ENCODE measurements at regions not wholly inside any gene's neighbourhood (a gene's known extent, or its start where the extent isn't known, plus 50 kb on each side); places are given as distances from the start of the nearest gene placed in this dataset.

DNA sequence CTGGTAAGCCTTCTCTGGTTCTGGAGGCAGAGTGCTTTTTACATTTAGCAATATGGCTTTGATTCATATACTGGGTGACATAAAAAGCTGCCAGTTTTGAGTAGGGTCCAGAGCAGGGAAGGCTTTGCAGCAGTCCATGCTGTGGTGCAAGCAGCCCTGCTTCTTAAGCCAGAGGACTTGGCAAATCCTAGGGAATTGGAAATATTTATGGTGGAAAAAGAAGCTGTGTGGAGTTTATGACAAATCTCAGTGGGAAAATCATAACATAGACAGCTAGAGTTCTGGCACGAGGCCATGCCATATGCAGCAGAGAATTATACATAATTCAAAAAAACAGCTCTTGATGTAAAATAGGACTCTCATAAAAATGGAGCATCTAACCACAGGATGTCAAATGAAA lies 536.4 kb downstream of the RASEF start:
- H3K4me3 ChIP-seq, result no peak overlapping the region
- no peak overlapping the region for H3K27ac ChIP-seq
- no peaks in the 10 kb centered on the region for H3K27me3 ChIP-seq
- no peaks in the 10 kb centered on the region for H3K36me3 ChIP-seq
- peaks cover 8% of the 10 kb centered on the region for H3K9me3 ChIP-seq
- 35% methylated on average over 1 of the region's 1 CpG for WGBS
- DNase-seq (ENCODE audit: low spot score in 2 of 2), result no peak
- no peaks in the 10 kb centered on the region for H3K4me1 ChIP-seq
- TF ChIP-seq POLR2AphosphoS5 (IDR thresholded peaks at IDR 0.05) (no peak), POLR2A (IDR thresholded peaks at IDR 0.05) (no peak), EP300 (IDR thresholded peaks at IDR 0.05) (no peak)
- TF ChIP-seq, protein P1, sequence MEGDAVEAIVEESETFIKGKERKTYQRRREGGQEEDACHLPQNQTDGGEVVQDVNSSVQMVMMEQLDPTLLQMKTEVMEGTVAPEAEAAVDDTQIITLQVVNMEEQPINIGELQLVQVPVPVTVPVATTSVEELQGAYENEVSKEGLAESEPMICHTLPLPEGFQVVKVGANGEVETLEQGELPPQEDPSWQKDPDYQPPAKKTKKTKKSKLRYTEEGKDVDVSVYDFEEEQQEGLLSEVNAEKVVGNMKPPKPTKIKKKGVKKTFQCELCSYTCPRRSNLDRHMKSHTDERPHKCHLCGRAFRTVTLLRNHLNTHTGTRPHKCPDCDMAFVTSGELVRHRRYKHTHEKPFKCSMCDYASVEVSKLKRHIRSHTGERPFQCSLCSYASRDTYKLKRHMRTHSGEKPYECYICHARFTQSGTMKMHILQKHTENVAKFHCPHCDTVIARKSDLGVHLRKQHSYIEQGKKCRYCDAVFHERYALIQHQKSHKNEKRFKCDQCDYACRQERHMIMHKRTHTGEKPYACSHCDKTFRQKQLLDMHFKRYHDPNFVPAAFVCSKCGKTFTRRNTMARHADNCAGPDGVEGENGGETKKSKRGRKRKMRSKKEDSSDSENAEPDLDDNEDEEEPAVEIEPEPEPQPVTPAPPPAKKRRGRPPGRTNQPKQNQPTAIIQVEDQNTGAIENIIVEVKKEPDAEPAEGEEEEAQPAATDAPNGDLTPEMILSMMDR (IDR thresholded peaks at IDR 0.05), result no peak

DNA sequence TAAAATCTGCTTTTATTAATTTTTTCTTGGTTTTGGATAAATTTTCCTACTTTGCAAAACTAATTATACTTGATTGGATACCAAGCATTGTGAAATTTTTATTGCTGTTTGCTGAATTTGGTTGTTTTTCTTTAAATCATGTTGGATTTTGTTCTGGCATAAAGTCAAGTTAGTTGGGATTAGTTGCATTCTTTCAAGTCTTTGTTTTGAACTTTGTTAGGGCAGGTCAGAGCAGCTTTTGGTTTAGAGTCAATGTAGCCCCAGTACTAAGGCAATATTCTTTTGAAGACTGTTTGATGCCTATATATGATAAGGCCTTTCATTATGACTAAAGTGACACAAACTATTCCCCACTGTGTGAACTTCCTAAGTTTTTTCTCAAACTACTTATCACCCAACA lies 531.1 kb downstream of the RASEF start:
- H3K27me3 ChIP-seq, result no peaks in the 10 kb centered on the region
- H3K27ac ChIP-seq, result no peak overlapping the region
- no peak overlapping the region for H3K4me3 ChIP-seq
- no peak for DNase-seq (ENCODE audit: low spot score in 2 of 2)
- no peak for TF ChIP-seq POLR2AphosphoS5 (IDR thresholded peaks at IDR 0.05)
- no peak for TF ChIP-seq POLR2A (IDR thresholded peaks at IDR 0.05)
- TF ChIP-seq, protein P1 (IDR thresholded peaks at IDR 0.05), result no peak
- no peak for TF ChIP-seq EP300 (IDR thresholded peaks at IDR 0.05)
- H3K4me1 ChIP-seq, result no peaks in the 10 kb centered on the region
- H3K36me3 ChIP-seq, result no peaks in the 10 kb centered on the region
- peaks cover 8% of the 10 kb centered on the region for H3K9me3 ChIP-seq

DNA sequence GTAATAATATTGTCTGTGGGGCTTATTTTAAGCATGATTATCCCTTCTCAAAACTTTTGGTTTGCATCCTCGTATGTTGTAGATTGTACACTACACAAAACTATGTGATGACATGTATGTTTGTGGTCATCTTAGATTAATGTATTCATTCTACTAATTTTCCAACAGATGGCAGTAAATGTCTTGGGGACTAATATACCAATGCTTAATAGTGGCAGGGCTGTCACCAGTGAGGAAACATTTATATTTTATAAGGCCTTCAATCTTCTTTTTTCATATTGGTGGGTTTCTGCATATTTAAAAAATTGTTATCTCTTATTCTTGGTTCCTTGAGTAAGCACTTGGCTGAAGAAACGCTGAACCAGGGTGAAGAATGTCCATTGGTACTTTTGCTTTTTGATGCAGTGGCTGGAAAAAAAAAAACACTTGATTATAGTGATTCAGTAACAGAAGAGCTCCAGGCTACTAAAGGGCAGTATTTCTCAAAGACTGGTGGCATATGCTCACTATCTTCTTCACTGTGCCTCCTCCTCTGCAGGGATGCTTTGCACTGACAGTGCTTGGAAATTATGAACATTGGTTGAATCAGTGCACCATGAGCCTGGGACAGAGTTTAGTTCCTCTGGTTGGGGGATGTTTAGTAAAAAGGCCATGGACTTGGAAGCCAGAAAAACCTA lies 530.3 kb downstream of the RASEF start:
- Histone ChIP-seq H3K27ac (no peak overlapping the region), H3K4me3 (no peak overlapping the region), H3K4me1 (no peaks in the 10 kb centered on the region), H3K36me3 (no peaks in the 10 kb centered on the region), H3K9me3 (peaks cover 8% of the 10 kb centered on the region), H3K27me3 (no peaks in the 10 kb centered on the region)
- DNase-seq (ENCODE audit: low spot score in 2 of 2), result no peak
- WGBS, result 53% methylated on average over 2 of the region's 2 CpGs
- no peak for TF ChIP-seq EP300 (IDR thresholded peaks at IDR 0.05)
- TF ChIP-seq, protein P1 (IDR thresholded peaks at IDR 0.05), result no peak
- no peak for TF ChIP-seq POLR2A (IDR thresholded peaks at IDR 0.05)
- no peak for TF ChIP-seq POLR2AphosphoS5 (IDR thresholded peaks at IDR 0.05)

DNA sequence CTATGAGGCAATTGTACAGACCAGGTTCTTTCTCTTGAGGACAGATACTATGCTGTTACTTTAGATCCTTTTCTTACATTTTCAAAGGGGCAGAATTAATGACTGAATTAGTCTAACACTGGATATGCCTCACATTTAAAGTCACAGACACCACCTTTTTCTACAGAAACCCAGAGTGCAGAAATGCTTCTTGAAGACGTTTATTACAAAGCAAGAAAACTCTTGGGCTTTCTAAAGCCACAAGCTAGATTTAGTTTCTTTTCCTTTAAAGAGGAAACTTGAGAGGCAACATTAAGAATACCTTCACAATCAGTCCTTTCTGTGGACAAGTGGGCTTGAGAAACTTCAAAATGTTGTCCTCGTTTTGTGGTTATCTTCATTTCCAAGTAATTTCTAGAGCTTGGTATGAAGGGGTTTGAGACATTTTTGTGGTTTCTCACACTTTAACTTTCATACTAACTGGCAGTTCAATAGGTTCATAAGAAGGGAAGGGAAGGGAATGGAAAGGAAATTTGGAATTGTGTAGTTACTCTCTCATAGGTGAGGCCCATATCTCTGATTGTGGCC lies 527.4 kb downstream of the RASEF start:
- no peak for DNase-seq (ENCODE audit: low spot score in 2 of 2)
- peaks cover 3% of the 10 kb centered on the region for H3K4me1 ChIP-seq
- no peaks in the 10 kb centered on the region for H3K36me3 ChIP-seq
- WGBS, result 54% methylated on average over 2 of the region's 2 CpGs
- TF ChIP-seq, protein P1 (IDR thresholded peaks at IDR 0.05), result no peak
- no peak for TF ChIP-seq EP300 (IDR thresholded peaks at IDR 0.05)
- TF ChIP-seq POLR2A (IDR thresholded peaks at IDR 0.05), result no peak
- TF ChIP-seq POLR2AphosphoS5 (IDR thresholded peaks at IDR 0.05), result no peak
- H3K4me3 ChIP-seq, result no peak overlapping the region
- H3K27me3 ChIP-seq, result no peaks in the 10 kb centered on the region
- no peaks in the 10 kb centered on the region for H3K9me3 ChIP-seq
- no peak overlapping the region for H3K27ac ChIP-seq

DNA sequence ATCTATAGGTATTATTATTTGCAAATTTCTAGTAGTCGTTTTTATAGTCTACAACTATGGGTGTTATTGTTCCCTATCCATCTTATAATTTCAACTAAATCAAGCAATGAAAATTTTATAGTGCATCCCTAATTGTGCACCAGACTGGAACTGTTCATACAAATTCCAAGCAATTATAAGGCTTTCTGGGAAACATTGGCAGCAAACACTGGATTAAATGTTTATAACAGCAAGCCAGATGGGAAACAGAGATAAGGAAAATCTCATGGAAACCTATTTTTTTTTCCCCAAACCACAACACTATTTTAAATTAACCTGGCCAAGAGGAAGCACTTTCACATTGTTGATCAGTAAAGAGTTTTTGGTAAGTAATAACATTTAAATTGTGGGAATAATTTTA lies 524.3 kb downstream of the RASEF start:
- no peak for DNase-seq (ENCODE audit: low spot score in 2 of 2)
- H3K9me3 ChIP-seq, result no peaks in the 10 kb centered on the region
- TF ChIP-seq POLR2AphosphoS5 (IDR thresholded peaks at IDR 0.05) (no peak), POLR2A (IDR thresholded peaks at IDR 0.05) (no peak), EP300 (IDR thresholded peaks at IDR 0.05) (no peak)
- TF ChIP-seq, protein P1 (IDR thresholded peaks at IDR 0.05), result no peak
- no peak overlapping the region for H3K4me3 ChIP-seq
- 24% methylated on average over 1 of the region's 1 CpG for WGBS
- no peaks in the 10 kb centered on the region for H3K36me3 ChIP-seq
- H3K4me1 ChIP-seq, result peaks cover 3% of the 10 kb centered on the region
- H3K27ac ChIP-seq, result no peak overlapping the region
- H3K27me3 ChIP-seq, result no peaks in the 10 kb centered on the region

Data from suprapubic skin (tissue), 4 donors.